Stimulated activated CD8-positive, alpha-beta memory T cell treated with anti-CD3 and anti-CD28 coated beads, Interleukin-15, amount 100 ng/mL, for 1 hour (primary cell): ENCODE measurements at regions not wholly inside any gene's neighbourhood (a gene's known extent, or its start where the extent isn't known, plus 50 kb on each side); places are given as distances from the start of the nearest gene placed in this dataset.
"Not testable (repeated sequence)": the region's sequence is repeated elsewhere in the genome, so short reads cannot be mapped to it uniquely, and the experiment has no call there.

ENCODE experiments used
- DNase-seq: peaks from one replicate; pipeline ENCODE4 v3.0.0-alpha.2; 2020; ENCODE audit warnings: low read depth

- DNase-seq, result no peak
Measured at GRCh38 chr7:112937651-112938415, 147.6 kb upstream of the TMEM168 start.

DNA sequence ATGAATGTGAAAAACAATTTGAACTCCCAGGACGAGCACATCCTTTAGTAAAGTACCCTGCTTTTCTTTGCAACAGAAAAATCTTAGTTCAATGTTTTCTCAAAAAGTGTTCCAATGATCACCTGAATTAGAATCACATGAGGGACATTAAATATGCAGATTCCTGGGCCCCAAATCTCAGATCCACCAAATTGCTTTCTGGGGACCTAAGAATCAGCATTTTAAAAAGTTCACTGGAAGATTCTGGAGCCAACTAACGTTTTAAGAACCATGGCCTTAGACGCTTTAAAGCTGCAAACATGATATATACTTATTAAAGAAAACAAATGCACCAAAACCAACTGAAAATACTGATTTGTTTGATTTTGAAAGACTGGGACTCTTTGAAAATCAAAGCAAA lies 143.4 kb upstream of the TMEM168 start:
- no peak for DNase-seq

- no peak for DNase-seq
Measured at GRCh38 chr7:112930787-112931186, 140.6 kb upstream of the TMEM168 start.

DNA sequence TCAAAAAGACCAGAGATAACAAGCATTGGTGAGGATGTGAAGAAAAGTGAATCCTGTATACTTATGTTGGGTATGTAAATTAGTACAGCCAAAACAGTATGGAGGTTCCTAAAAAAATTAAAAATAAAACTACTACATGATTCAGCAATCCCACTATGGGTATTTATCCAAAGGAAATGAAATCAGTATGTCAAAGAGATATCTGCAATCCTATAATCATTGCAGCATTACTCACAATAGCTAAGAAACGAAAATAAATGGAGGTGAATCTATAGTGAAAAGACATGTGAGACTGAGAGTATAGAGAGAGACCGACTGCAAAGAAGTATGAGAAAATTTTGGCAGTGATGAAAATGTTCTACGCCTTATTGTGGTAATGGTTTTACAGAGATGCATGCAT lies 139.2 kb upstream of the TMEM168 start:
- DNase-seq, result no peak

DNA sequence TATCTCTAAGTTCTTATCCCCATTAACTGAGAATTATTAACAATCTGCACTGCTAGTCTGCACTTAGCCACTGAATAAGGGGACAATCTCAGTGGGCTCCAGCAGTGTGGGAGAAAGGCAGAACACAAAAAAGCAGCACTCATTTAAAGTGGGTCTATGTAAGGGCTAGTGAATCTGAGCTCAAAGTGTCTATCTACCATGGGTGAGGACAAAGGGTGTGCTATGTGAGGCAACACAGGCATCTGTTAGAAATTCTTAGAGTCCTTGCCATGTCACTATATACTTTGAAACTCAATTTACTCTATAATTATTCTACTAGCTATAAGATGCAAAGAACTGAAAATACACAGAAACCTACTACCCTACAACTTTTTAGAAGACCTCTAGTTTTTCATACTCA lies 135.8 kb upstream of the TMEM168 start:
- DNase-seq, result no peak

- DNase-seq, result not testable (repeated sequence)
Measured at GRCh38 chr7:112922546-112922945, 132.4 kb upstream of the TMEM168 start.

DNA sequence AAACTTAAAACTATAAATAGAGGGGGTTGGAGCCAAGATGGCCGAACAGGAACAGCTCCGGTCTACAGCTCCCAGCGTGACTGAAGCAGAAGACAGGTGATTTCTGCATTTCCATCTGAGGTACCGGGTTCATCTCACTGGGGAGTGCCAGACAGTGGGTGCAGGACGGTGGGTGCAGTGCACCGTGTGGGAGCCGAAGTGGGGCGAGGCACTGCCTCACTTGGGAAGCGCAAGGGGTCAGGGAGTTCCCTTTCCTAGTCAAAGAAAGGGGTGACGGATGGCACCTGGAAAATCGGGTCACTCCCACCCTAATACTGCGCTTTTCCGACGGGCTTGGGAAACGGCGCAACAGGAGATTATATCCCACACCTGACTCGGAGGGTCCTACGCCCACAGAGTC lies 126.2 kb upstream of the TMEM168 start:
- not testable (repeated sequence) for DNase-seq

- no peak for DNase-seq
Measured at GRCh38 chr7:112908086-112908485, 117.9 kb upstream of the TMEM168 start.

DNA sequence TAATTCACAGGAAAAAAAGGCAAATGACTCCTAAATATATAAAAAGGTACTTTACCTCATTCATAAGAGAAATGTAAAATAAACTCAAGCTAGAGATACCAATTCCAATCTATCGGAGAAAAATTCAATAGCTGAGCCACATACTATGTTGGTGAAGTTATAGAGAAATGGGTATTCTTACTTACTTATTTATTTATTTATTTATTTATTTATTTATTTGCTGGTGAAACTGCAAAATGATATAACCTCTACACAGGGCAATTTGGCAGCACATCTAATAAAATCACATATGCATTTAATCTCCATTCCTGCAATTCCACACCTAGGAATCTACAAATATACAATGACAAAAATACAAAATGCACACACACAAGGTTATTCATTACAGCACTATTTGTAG lies 117.5 kb upstream of the TMEM168 start:
- no peak for DNase-seq

DNA sequence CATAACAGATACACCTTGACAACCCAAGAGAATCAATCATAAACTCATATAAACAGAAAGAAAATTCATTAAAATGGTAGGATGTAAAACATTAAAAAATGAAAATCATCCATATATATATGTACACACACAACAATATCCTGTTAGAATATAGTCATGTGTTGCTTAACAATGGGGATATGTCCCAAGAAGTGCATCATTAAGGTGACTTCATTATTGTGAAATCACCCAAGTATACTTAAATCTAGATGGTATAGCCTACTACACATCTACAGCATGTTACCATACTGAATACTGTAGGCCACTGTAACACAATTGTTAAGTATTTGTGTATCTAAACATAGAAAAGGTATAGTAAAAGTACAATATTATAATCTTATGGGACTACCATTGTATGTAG lies 115.8 kb upstream of the TMEM168 start:
- no peak for DNase-seq

DNA sequence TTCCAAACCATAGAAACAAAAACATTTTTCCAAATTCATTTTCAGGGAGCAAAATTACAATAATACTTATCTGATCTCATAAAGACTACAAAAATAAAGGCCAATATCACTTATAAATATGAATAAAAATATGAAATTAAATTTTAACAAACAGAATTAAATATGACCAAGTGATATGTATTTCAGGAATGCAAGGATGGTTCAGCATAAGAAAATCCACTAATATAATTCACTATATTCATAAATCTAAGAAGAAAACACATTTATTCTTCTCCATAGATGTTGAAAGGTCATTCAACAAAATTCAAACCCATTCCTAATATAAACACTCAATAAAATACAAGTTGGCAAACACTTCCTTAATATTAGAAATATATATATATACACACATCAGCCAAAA lies 115.2 kb upstream of the TMEM168 start:
- DNase-seq, result no peak

DNA sequence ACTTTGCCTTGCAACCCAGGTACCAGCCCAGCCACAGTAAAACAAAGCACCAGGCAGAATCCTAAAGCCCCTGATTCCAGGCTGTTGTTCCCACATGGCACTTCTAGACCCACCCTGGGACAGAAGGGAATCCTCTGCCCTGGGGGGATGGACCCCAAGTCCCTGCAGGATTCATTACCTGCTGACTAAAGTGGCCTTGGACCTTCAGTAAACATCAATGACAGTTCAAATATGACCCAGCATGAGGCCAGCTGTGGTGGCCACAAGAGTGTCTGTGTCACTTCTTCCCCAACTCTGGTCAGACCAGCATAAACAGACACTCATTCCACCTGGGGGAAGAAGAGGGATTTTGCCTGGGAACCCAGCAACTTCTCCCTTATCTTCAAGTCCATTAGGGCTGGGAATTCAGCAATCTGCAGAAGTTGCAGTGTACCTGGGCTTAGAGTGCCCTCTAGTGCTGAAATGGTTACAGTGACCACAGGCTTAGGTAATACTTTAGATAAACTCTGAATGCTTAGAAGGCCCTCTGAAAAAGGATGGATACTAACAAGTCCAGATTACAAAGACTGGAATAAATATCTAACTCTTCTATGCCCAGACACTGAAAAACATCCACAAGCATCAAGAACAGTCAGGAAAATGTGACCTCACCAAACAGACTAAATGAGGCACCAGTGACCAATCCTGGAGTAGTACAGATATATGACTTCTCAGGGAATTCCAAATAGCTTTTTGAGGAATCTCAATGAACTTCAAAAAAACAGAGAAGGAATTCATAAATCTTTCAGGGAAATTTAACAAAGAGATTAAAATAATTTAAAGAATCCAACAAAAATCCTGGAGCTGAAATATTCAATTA lies 108.5 kb upstream of the TMEM168 start:
- DNase-seq, result no peak

GRCh38 chr7:112897839-112898431 lies 107.7 kb upstream of the TMEM168 start:
- DNase-seq, result no peak

- no peak for DNase-seq
Measured at GRCh38 chr7:112896026-112896601, 105.9 kb upstream of the TMEM168 start.

DNA sequence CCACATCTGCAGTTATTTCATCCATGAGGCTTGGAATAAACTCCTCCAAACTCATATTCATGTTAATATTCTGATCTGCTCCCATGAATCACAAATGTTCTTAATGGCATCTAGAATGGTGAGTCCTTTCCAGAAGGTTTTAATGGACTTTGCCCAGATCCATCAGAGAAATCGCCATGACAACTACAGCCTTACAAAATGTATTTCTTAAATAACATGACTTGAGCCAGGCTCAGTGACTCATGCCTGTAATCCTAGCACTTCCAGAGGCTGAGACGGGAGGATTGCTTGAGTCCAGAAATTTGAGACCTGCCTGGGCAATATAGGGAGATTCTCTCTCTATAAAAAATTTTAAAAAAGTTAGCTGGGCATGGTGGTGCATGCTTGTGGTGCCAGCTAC lies 102.1 kb upstream of the TMEM168 start:
- no peak for DNase-seq

DNA sequence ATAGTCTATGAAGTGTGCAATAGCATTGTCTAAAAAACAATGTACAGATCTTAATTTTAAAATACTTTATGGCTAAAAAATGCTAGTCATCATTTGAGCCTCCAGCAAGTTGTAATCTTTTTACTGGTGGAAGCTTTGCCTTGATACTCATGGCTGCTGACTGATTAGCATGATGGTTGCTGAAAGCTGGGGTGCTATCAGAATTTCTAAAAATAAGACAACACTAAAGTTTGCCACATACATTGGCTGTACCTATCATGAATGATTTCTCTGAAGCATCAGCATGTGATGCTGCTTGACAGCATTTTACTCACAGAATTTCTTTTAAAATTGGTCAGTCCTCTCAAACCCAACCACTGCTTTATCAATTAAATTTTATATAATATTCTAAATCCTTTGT lies 101.5 kb upstream of the TMEM168 start:
- no peak for DNase-seq

GRCh38 chr7:112889834-112890438 lies 99.7 kb upstream of the TMEM168 start:
- no peak for DNase-seq

DNA sequence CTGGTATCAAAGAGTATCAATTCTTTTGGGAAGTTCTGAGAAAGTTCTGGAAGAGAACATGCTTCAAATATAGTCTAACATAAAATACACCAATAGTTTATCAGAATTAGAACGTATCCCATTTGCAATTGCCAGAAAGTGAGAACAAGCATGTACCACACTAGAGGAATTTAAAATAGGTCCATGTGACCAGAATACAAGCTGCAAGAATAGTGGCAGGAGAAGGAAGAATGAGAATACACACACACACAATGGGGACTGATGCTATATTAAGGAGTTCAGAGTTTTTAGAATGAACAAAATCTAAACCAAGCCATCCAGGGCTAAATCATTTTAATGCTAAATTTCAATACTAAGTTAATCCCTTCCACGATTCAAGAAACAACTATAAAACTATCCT lies 99.1 kb upstream of the TMEM168 start:
- DNase-seq, result no peak

GRCh38 chr7:112888781-112889180 lies 98.6 kb upstream of the TMEM168 start:
- DNase-seq, result no peak

DNA sequence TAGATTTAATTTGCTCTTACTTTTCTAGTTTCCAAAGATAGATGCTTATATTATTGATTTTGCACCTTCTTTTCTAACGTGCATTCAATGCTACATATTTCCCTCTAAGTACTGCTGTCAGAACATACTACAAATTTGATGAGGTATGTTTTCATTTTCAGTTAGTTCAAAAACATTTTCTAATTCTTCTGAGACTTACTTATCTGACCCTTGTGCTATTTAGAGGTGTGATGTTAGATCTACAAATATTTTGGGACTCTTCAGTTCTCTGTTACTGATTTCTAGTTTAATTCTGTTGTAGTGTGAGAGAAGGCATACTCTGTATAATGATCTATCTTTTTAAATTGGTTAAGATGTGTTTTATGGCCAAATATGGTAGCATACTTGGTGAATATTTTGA lies 97.8 kb upstream of the TMEM168 start:
- DNase-seq, result no peak

GRCh38 chr7:112887337-112887736 lies 97.1 kb upstream of the TMEM168 start:
- no peak for DNase-seq

- no peak for DNase-seq
Measured at GRCh38 chr7:112886208-112886607, 96.0 kb upstream of the TMEM168 start.
